ENCODE measurements at regions not wholly inside any gene's neighbourhood (a gene's known extent, or its start where the extent isn't known, plus 50 kb on each side); places are given as distances from the start of the nearest gene placed in this dataset.

DNA sequence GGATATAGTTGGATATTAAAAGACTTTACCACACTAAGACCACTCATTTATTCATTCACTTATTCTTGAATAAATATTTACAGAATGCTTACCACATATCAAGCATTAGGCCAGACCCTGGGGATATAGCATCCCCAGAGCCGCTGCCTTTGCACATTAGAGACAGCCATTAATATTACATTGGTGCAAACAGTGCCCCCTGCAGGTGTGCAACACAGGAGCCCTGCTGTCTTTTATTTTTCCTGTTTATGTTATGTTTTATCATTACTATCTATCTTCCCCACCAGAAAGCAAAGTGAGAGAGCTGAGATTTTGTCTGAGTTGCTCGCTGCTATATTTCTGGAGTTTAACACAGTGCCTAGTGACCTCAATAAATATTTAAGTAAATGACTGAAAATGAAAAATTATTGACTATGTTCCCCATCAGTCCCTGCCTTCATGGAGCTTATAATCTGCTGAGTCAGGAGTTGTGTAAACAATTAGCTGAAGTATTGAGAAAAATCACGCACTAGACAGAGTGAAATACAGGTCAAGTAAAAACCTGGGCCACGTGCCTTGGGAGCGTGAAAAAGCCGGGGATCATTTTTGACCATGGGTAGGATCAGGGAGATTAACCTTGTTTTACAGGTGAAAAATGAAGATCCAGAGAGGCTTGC lies 301.6 kb downstream of the PCNX1 start:
- Histone ChIP-seq H3K4me3 (replicated peaks in 1 of 3) (no peak overlapping the region), H3K9me3 (no peaks in the 10 kb centered on the region), H3K27me3 (no peaks in the 10 kb centered on the region), H3K27ac (no peak overlapping the region), H3K4me1 (no peaks in the 10 kb centered on the region), H3K36me3 (no peaks in the 10 kb centered on the region)
- WGBS, 2 donors, result 95 to 96% methylated on average over 6 of the region's 6 CpGs
- TF ChIP-seq POLR2A (IDR thresholded peaks at IDR 0.05), result no peak
- TF ChIP-seq, protein P1, sequence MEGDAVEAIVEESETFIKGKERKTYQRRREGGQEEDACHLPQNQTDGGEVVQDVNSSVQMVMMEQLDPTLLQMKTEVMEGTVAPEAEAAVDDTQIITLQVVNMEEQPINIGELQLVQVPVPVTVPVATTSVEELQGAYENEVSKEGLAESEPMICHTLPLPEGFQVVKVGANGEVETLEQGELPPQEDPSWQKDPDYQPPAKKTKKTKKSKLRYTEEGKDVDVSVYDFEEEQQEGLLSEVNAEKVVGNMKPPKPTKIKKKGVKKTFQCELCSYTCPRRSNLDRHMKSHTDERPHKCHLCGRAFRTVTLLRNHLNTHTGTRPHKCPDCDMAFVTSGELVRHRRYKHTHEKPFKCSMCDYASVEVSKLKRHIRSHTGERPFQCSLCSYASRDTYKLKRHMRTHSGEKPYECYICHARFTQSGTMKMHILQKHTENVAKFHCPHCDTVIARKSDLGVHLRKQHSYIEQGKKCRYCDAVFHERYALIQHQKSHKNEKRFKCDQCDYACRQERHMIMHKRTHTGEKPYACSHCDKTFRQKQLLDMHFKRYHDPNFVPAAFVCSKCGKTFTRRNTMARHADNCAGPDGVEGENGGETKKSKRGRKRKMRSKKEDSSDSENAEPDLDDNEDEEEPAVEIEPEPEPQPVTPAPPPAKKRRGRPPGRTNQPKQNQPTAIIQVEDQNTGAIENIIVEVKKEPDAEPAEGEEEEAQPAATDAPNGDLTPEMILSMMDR (IDR thresholded peaks at IDR 0.05), result no peak
- no peak for DNase-seq
- intact Hi-C loops (cut with DNase I), result no loop called here

DNA sequence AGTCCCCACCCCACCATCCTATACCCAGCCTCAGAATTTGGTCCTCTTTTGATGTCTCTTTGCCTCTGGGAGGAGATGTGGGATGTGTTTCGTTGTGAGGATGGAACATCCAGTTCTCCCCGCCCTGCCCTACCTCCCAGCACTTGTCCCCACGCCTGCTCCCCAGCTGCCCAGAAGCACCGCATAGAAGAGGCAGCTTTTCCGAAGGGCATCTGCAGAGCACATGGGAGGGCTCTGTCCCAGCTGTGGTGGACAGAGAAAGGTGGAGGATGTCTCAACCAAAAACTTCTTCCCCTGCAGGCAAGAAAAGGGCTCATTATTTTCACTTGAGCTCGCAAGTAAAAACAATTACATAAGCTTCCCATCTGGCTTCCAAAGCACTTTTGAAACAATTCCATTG lies 302.6 kb downstream of the PCNX1 start:
- TF ChIP-seq POLR2A (IDR thresholded peaks at IDR 0.05), result no peak
- TF ChIP-seq, protein P1 (IDR thresholded peaks at IDR 0.05), result no peak
- DNase-seq, result no peak
- no peaks in the 10 kb centered on the region for H3K9me3 ChIP-seq
- H3K27me3 ChIP-seq, result no peaks in the 10 kb centered on the region
- intact Hi-C loops (cut with DNase I), result no loop called here
- H3K4me1 ChIP-seq, result no peaks in the 10 kb centered on the region
- no peak overlapping the region for H3K4me3 ChIP-seq (replicated peaks in 1 of 3)
- H3K27ac ChIP-seq, result no peak overlapping the region
- 89% methylated on average over 6 of the region's 6 CpGs for WGBS, 2 donors
- no peaks in the 10 kb centered on the region for H3K36me3 ChIP-seq

DNA sequence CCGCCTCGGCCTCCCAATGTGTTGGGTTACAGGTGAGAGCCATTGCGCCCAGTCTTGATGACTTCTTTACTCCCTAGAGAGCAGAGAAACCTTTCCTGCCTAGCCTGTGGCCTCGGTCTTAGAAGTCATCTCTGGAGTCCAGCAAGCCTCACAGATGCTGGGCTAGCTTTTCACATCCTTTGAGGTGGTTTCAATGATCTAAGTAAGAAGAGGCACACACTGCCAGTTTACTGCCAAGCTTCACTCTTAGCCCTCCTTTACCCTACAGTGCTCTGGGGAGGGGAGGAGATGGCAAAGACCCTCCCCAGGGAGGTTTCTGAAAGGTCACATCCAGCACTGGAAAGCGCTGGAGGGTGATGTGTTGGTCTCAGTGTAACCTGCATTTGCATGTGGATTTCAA lies 304.8 kb downstream of the PCNX1 start:
- no peaks in the 10 kb centered on the region for H3K9me3 ChIP-seq
- H3K4me1 ChIP-seq, result no peaks in the 10 kb centered on the region
- no peak overlapping the region for H3K4me3 ChIP-seq (replicated peaks in 1 of 3)
- H3K27ac ChIP-seq, result no peak overlapping the region
- no peaks in the 10 kb centered on the region for H3K27me3 ChIP-seq
- H3K36me3 ChIP-seq, result no peaks in the 10 kb centered on the region
- 92% methylated on average over 5 of the region's 5 CpGs for WGBS, 2 donors
- no peak for TF ChIP-seq POLR2A (IDR thresholded peaks at IDR 0.05)
- TF ChIP-seq, protein P1 (IDR thresholded peaks at IDR 0.05), result no peak
- no peak for DNase-seq
- intact Hi-C loops (cut with DNase I), result no loop called here

DNA sequence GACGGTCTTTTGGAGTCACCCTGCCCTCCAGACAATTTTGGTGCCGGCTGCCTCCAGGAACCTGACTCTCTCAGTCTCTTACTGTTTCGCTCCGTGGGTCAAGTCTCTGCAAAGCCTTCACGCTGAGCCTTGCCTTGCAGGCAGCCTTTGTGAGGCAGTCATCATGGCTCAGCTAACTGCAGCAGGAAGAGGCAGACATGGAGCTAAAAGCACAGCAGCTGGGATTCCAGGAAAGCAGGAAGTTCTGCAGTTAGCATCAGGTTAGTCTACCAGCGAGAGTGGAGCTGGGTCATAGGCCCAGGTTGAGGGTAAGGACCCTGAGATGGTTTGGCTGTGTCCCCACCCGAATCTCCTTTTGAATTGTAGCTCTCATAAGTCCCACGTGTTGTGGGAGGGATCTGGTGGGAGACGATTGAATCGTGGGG lies 305.4 kb downstream of the PCNX1 start:
- intact Hi-C loops (cut with DNase I), result no loop called here
- TF ChIP-seq, protein P1 (IDR thresholded peaks at IDR 0.05), result no peak
- TF ChIP-seq POLR2A (IDR thresholded peaks at IDR 0.05), result no peak

DNA sequence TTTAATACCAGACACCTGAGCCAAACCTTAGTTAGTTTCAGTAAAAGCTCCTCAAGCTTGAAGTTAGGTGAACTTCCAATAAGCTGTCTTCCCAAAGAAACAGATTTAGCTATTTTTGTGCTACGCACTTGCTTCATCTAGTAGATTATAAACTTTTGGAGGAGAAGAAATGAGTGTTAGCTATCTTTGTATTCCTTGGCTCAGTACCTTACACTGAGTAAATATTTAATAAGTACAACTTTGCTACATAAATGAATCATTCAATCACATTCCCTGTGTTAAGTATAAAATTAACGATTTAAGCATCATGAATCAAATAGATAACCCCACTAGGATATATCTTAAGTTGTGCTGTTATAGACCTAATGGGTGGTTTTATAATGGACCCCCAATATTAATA lies 307.0 kb downstream of the PCNX1 start:
- intact Hi-C loops (cut with DNase I), result no loop called here
- Histone ChIP-seq H3K27me3 (no peaks in the 10 kb centered on the region), H3K9me3 (no peaks in the 10 kb centered on the region), H3K36me3 (no peaks in the 10 kb centered on the region), H3K27ac (no peak overlapping the region), H3K4me3 (replicated peaks in 1 of 3) (no peak overlapping the region), H3K4me1 (no peaks in the 10 kb centered on the region)
- TF ChIP-seq, protein P1 (IDR thresholded peaks at IDR 0.05), result no peak
- TF ChIP-seq POLR2A (IDR thresholded peaks at IDR 0.05), result no peak
- WGBS, 2 donors, result 90 to 91% methylated on average over 2 of the region's 2 CpGs
- DNase-seq, result no peak

More for the DNA sequence above, 305.4 kb downstream of the PCNX1 start:
- Histone ChIP-seq H3K4me3 (replicated peaks in 1 of 3) (no peak overlapping the region), H3K27me3 (no peaks in the 10 kb centered on the region), H3K4me1 (no peaks in the 10 kb centered on the region), H3K9me3 (no peaks in the 10 kb centered on the region), H3K36me3 (no peaks in the 10 kb centered on the region), H3K27ac (no peak overlapping the region)
- DNase-seq, result no peak
- WGBS, 2 donors, result 72 to 76% methylated on average over 10 of the region's 10 CpGs
